Calu3 (cell line): ENCODE measurements at regions not wholly inside any gene's neighbourhood (a gene's known extent, or its start where the extent isn't known, plus 50 kb on each side); places are given as distances from the start of the nearest gene placed in this dataset.

Source experiments
- BruUV-seq: library from RNA; stranded (reverse); fragments of 400-500 nt; replicated peaks from 2 replicates; lab custom pipeline; 2021; lab: Mats Ljungman, UMichigan
- CTCF ChIA-PET: fragments of 300-600 bp; sonication (Branson Sonifier 250); formaldehyde crosslinking; loops from one replicate; lab custom pipeline; 2022; ENCODE audit warnings: antibody characterized with exemption; lab: Charles Lee
- DNase-seq: peaks from one replicate; pipeline ENCODE4 v3.0.0; 2022
- H3K27ac Mint-ChIP-seq: one replicate; pipeline ENCODE4 v1.8.0; 2022; ENCODE audit warnings: mixed read lengths; ENCODE audit not compliant: unreplicated experiment
- H3K27me3 Mint-ChIP-seq: one replicate; pipeline ENCODE4 v1.8.0; 2022; ENCODE audit warnings: mixed read lengths; ENCODE audit not compliant: unreplicated experiment
- H3K36me3 Mint-ChIP-seq: one replicate; pipeline ENCODE4 v1.8.0; 2022; ENCODE audit warnings: mild to moderate bottlenecking, moderate library complexity, mixed read lengths; ENCODE audit not compliant: insufficient read depth, unreplicated experiment
- H3K4me1 Mint-ChIP-seq: one replicate; pipeline ENCODE4 v1.8.0; 2022; ENCODE audit warnings: mild to moderate bottlenecking, low read depth, mixed read lengths; ENCODE audit not compliant: unreplicated experiment
- H3K4me3 Mint-ChIP-seq: one replicate; pipeline ENCODE4 v1.8.0; 2022; ENCODE audit warnings: mild to moderate bottlenecking, low read depth, moderate library complexity, mixed read lengths; ENCODE audit not compliant: unreplicated experiment
- H3K9me3 Mint-ChIP-seq: one replicate; pipeline ENCODE4 v1.8.0; 2022; ENCODE audit warnings: low read depth, mixed read lengths; ENCODE audit not compliant: unreplicated experiment
- CTCF ChIP-seq: fragments of 200-600 bp; IDR thresholded peaks from one replicate; pipeline ENCODE4 v1.8.0; 2022; ENCODE audit warnings: antibody characterized with exemption; ENCODE audit not compliant: unreplicated experiment
- intact Hi-C: fragments of 100-400 bp; cut with micrococcal nuclease; formaldehyde crosslinking; loops from one replicate; pipeline ENCODE4 v1.10.0; 2022; ENCODE audit not compliant: unreplicated experiment

- BruUV-seq: no TSS peak
- Mint-ChIP-seq H3K4me1 (no peaks in the 10 kb centered on the region), H3K27me3 (no peaks in the 10 kb centered on the region), H3K9me3 (peaks cover 9% of the 10 kb centered on the region), H3K4me3 (no peak overlapping the region), H3K36me3 (no peaks in the 10 kb centered on the region), H3K27ac (no peak overlapping the region)
- no peak for TF ChIP-seq CTCF
- intact Hi-C loops: no loop called here
- no peak for DNase-seq
- CTCF ChIA-PET: no interaction called here
These were observed 333.4 kb upstream of the B3GAT1 start for GRCh38 chr11:134745456-134745855.

GRCh38 chr11:134743820-134744195 lies 331.8 kb upstream of the B3GAT1 start:
- Mint-ChIP-seq H3K4me3 (no peak overlapping the region), H3K27me3 (no peaks in the 10 kb centered on the region), H3K9me3 (peaks cover 7% of the 10 kb centered on the region), H3K27ac (no peak overlapping the region), H3K4me1 (no peaks in the 10 kb centered on the region), H3K36me3 (no peaks in the 10 kb centered on the region)
- intact Hi-C loops: no loop called here
- DNase-seq: no peak
- TF ChIP-seq CTCF: no peak
- CTCF ChIA-PET: no interaction called here
- no TSS peak for BruUV-seq

- peaks cover 7% of the 10 kb centered on the region for H3K9me3 Mint-ChIP-seq
- no peak overlapping the region for H3K27ac Mint-ChIP-seq
- DNase-seq: no peak
- CTCF ChIA-PET: no interaction called here
- no peaks in the 10 kb centered on the region for H3K4me1 Mint-ChIP-seq
- H3K36me3 Mint-ChIP-seq: no peaks in the 10 kb centered on the region
- no TSS peak for BruUV-seq
- intact Hi-C loops: no loop called here
- no peaks in the 10 kb centered on the region for H3K27me3 Mint-ChIP-seq
- TF ChIP-seq CTCF: no peak
- no peak overlapping the region for H3K4me3 Mint-ChIP-seq
These were observed 331.1 kb upstream of the B3GAT1 start for GRCh38 chr11:134742956-134743819.

GRCh38 chr11:134742224-134742612 lies 330.2 kb upstream of the B3GAT1 start:
- no peaks in the 10 kb centered on the region for H3K36me3 Mint-ChIP-seq
- H3K27me3 Mint-ChIP-seq: no peaks in the 10 kb centered on the region
- no peak for DNase-seq
- H3K4me1 Mint-ChIP-seq: no peaks in the 10 kb centered on the region
- no TSS peak for BruUV-seq
- H3K27ac Mint-ChIP-seq: no peak overlapping the region
- no peak for TF ChIP-seq CTCF
- H3K4me3 Mint-ChIP-seq: no peak overlapping the region
- CTCF ChIA-PET: no interaction called here
- peaks cover 7% of the 10 kb centered on the region for H3K9me3 Mint-ChIP-seq
- intact Hi-C loops: no loop called here
